ENCODE measurements at regions not wholly inside any gene's neighbourhood (a gene's known extent, or its start where the extent isn't known, plus 50 kb on each side); places are given as distances from the start of the nearest gene placed in this dataset.

DNA sequence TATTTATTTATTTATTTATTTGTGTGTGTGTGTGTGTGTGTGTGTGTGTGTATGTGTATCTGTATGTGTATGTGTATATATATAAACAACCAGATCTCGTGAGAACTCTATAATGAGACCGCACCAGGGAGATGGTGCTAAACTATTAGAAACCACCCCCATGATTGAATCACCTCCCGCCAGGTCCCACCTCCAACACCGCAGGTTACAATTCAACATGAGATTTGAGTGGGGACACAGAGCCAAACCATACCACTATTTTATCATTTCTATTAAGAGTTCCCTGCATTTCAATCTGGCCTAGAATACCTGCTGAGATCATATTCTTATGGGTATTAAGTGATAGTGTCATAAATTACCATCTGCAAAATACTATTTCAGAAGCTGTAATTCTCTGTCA is 243.8 kb upstream of the PLEKHG7 start:
- H3K27me3 ChIP-seq (ENCODE audit: control insufficient read depth, insufficient read depth, low read length): no peaks in the 10 kb centered on the region
- DNase-seq (ENCODE audit: low read depth, low spot score) (no peak), ATAC-seq (no peak)
- H3K9me3 ChIP-seq (ENCODE audit: control insufficient read depth, insufficient read depth, low read depth, low read length): no peaks in the 10 kb centered on the region
- intact Hi-C loops (cut with micrococcal nuclease; ENCODE audit: unreplicated experiment): no loop called here
- TF ChIP-seq, protein P1, sequence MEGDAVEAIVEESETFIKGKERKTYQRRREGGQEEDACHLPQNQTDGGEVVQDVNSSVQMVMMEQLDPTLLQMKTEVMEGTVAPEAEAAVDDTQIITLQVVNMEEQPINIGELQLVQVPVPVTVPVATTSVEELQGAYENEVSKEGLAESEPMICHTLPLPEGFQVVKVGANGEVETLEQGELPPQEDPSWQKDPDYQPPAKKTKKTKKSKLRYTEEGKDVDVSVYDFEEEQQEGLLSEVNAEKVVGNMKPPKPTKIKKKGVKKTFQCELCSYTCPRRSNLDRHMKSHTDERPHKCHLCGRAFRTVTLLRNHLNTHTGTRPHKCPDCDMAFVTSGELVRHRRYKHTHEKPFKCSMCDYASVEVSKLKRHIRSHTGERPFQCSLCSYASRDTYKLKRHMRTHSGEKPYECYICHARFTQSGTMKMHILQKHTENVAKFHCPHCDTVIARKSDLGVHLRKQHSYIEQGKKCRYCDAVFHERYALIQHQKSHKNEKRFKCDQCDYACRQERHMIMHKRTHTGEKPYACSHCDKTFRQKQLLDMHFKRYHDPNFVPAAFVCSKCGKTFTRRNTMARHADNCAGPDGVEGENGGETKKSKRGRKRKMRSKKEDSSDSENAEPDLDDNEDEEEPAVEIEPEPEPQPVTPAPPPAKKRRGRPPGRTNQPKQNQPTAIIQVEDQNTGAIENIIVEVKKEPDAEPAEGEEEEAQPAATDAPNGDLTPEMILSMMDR (IDR thresholded peaks at IDR 0.05): no peak
- TF ChIP-seq TCF7L2 (IDR thresholded peaks at IDR 0.05; ENCODE audit: low read depth, low read length) (no peak), SIN3A (IDR thresholded peaks at IDR 0.05; ENCODE audit: borderline replicate concordance, insufficient read depth, low read depth, low read length) (no peak), POLR2AphosphoS5 (IDR thresholded peaks at IDR 0.05; ENCODE audit: low read depth, low read length) (no peak)
- TF ChIP-seq, protein P2, sequence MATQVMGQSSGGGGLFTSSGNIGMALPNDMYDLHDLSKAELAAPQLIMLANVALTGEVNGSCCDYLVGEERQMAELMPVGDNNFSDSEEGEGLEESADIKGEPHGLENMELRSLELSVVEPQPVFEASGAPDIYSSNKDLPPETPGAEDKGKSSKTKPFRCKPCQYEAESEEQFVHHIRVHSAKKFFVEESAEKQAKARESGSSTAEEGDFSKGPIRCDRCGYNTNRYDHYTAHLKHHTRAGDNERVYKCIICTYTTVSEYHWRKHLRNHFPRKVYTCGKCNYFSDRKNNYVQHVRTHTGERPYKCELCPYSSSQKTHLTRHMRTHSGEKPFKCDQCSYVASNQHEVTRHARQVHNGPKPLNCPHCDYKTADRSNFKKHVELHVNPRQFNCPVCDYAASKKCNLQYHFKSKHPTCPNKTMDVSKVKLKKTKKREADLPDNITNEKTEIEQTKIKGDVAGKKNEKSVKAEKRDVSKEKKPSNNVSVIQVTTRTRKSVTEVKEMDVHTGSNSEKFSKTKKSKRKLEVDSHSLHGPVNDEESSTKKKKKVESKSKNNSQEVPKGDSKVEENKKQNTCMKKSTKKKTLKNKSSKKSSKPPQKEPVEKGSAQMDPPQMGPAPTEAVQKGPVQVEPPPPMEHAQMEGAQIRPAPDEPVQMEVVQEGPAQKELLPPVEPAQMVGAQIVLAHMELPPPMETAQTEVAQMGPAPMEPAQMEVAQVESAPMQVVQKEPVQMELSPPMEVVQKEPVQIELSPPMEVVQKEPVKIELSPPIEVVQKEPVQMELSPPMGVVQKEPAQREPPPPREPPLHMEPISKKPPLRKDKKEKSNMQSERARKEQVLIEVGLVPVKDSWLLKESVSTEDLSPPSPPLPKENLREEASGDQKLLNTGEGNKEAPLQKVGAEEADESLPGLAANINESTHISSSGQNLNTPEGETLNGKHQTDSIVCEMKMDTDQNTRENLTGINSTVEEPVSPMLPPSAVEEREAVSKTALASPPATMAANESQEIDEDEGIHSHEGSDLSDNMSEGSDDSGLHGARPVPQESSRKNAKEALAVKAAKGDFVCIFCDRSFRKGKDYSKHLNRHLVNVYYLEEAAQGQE (IDR thresholded peaks at IDR 0.05; ENCODE audit: insufficient read depth in 1 of 2, low read depth in 2 of 2, low read length in 1 of 2): no peak
- CTCF ChIA-PET: no interaction called here
- no peak overlapping the region for H3K27ac ChIP-seq (ENCODE audit: low read length)
- H3K4me1 ChIP-seq (ENCODE audit: control insufficient read depth, insufficient read depth, low read length): no peaks in the 10 kb centered on the region
- H3K36me3 ChIP-seq (ENCODE audit: control insufficient read depth, insufficient read depth, low read length): no peaks in the 10 kb centered on the region
- POLR2A ChIA-PET: no interaction called here
- no TSS peak for BruUV-seq (replicated peaks)
- H3K4me3 ChIP-seq (ENCODE audit: low read depth in 2 of 2, low read length in 2 of 2): no peak overlapping the region
- in situ Hi-C loops (cut with HindIII; ENCODE audit: low pct_unique_long_range_greater_than_20kb, low sequenced_read_pairs): no loop called here

DNA sequence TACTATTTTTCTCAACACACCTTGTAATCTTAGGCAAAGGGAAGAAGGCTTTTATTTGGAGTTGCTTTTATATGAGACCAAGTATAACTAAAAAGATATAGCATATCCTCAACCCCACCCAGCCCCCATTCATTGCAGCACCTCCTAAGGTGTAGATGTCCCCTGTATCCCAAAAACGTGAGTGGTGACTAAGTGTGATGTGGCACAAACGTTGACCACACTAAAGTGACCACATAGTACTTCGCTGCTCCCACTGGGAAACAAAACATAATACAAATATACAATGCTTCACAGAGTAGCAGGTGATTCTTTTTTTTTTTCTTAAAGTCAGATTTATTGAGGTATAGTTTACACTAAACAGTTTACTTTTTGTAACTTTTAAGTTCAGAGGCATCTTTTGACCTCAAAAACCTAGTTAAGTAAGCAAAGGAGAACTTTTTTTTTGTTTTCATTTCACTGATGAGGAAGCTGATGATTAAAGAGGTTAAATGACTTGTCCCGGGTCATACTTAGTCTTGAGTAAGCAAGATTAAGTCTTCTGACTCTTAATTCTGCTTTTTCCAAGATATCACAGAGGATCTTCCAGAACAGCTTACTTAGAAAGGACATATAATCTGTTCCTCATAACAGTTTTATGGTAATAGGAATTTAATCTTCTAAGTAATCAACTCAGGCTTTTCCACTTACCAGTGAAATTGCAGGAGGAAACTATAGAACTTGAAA is 245.2 kb upstream of the PLEKHG7 start:
- DNase-seq (ENCODE audit: low read depth, low spot score) (no peak), ATAC-seq (no peak)
- intact Hi-C loops (cut with micrococcal nuclease; ENCODE audit: unreplicated experiment): no loop called here
- Histone ChIP-seq H3K9me3 (ENCODE audit: control insufficient read depth, insufficient read depth, low read depth, low read length) (no peaks in the 10 kb centered on the region), H3K27ac (ENCODE audit: low read length) (no peak overlapping the region), H3K4me3 (ENCODE audit: low read depth in 2 of 2, low read length in 2 of 2) (no peak overlapping the region), H3K36me3 (ENCODE audit: control insufficient read depth, insufficient read depth, low read length) (no peaks in the 10 kb centered on the region), H3K4me1 (ENCODE audit: control insufficient read depth, insufficient read depth, low read length) (no peaks in the 10 kb centered on the region), H3K27me3 (ENCODE audit: control insufficient read depth, insufficient read depth, low read length) (no peaks in the 10 kb centered on the region)
- TF ChIP-seq, protein P2 (IDR thresholded peaks at IDR 0.05; ENCODE audit: insufficient read depth in 1 of 2, low read depth in 2 of 2, low read length in 1 of 2): no peak
- CTCF ChIA-PET: no interaction called here
- no TSS peak for BruUV-seq (replicated peaks)
- POLR2A ChIA-PET: no interaction called here
- in situ Hi-C loops (cut with HindIII; ENCODE audit: low pct_unique_long_range_greater_than_20kb, low sequenced_read_pairs): no loop called here
